Gastroesophageal sphincter (tissue), 4 donors: ENCODE measurements at regions not wholly inside any gene's neighbourhood (a gene's known extent, or its start where the extent isn't known, plus 50 kb on each side); places are given as distances from the start of the nearest gene placed in this dataset.

Experiments used
- ATAC-seq: fragments of 150-250 bp; one replicate; pipeline ENCODE4 v1.9.1; 2016; ENCODE audit warnings: mild to moderate bottlenecking, moderate library complexity
- H3K27ac ChIP-seq, 4 donors: fragments of 200-600 bp; sonication (generic) in 3 of 4; 1 replicate in 3 of 4; 2 replicates in 1 of 4; pipeline ENCODE4 v1.5.1; 2016 to 2019
- H3K27me3 ChIP-seq: fragments of 200-600 bp; sonication (generic); one replicate; pipeline ENCODE4 v1.5.1; 2019
- H3K36me3 ChIP-seq, 2 donors: fragments of 200-600 bp; sonication (generic); one replicate each; pipeline ENCODE4 v1.5.1; 2019; ENCODE audit warnings: control low read depth in 1 of 2
- H3K4me1 ChIP-seq, 3 donors: fragments of 200-600 bp; sonication (generic); 1 replicate in 2 of 3; 2 replicates in 1 of 3; pipeline ENCODE4 v1.5.1; 2016 to 2019; ENCODE audit warnings: control low read depth in 2 of 3
- H3K4me3 ChIP-seq, 2 donors: fragments of 200-600 bp; sonication (generic); one replicate each; pipeline ENCODE4 v1.5.1; 2019; ENCODE audit warnings: mild to moderate bottlenecking in 1 of 2, moderate library complexity in 1 of 2
- H3K9me3 ChIP-seq, 3 donors: fragments of 200-600 bp; sonication (generic); one replicate each; pipeline ENCODE4 v1.5.1; 2017 to 2019; ENCODE audit warnings: control low read depth in 2 of 3
- EP300 ChIP-seq: sonication (generic); formaldehyde crosslinking; IDR thresholded peaks from one replicate; pipeline ENCODE4 v1.6.1; 2017; ENCODE audit warnings: antibody characterized with exemption, mild to moderate bottlenecking
- POLR2A ChIP-seq, 2 donors: fragments of 450-650 bp; IDR thresholded peaks; one replicate each; pipeline ENCODE4 v1.6.1; 2017; ENCODE audit warnings: antibody characterized with exemption in 2 of 2, mild to moderate bottlenecking in 2 of 2, moderate library complexity in 1 of 2
- POLR2AphosphoS5 ChIP-seq: sonication (generic); formaldehyde crosslinking; IDR thresholded peaks from one replicate; pipeline ENCODE4 v1.6.1; 2017; ENCODE audit warnings: antibody characterized with exemption
- WGBS, 2 donors: methylation state at CpG; one replicate each; pipeline ENCODE4 v1.1.5; 2018; ENCODE audit warnings: low coverage in 1 of 2; 5-methylcytosine and 5-hydroxymethylcytosine counted together
- TF ChIP-seq, protein P1 (sequence below), 4 experiments: fragments of 200-600 bp in 2 of 4; fragments of 450-650 bp in 2 of 4; sonication (generic) in 1 of 4; IDR thresholded peaks; one replicate each; pipeline ENCODE4 v1.5.1; 2017 to 2019; ENCODE audit warnings: antibody characterized with exemption in 4 of 4, mild to moderate bottlenecking in 2 of 4, moderate library complexity in 2 of 4

DNA sequence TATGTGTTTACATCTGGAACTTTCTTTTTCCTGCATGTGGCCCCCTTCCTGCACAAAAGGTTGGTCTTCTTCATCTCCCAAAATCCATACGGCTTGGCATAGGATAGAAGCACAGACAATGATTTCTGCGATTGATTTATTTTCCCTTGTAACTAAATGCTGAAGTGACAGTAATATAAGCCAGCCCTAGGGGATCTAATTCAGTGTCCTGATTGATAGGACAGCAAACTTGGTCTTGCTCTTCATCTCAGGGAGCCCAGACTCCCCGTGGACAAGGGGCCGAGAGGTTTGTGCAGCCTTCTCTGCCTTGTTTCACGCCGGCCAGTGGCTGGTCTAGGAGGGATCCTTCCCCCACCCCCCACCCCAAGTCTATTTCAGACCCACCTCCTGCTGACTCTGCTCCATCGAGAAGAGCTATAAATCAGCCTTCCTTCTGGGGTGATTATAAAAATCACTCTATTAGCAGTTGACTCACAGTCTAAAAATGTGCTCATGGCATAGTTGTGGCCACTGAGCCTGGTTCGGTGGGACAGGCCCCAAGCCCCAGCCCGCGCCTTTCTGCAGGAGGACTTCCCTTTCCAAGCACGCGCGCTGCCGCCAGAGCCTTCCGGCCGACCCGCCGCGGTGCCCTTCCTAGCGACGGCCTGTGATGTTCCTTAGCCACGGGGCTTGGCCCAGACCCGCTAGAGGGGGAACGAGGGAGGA lies 89.8 kb upstream of the COL5A1 start:
- no peak overlapping the region for H3K4me3 ChIP-seq
- no peaks in the 10 kb centered on the region for H3K36me3 ChIP-seq
- H3K4me1 ChIP-seq, result peaks cover 0 to 32% (median 11%) of the 10 kb centered on the region in 3 donors
- H3K27ac ChIP-seq, result no peak overlapping the region
- 66 to 73% methylated on average over 3 to 7 of the region's 24 CpGs for WGBS, 2 donors
- no peak for TF ChIP-seq POLR2AphosphoS5
- TF ChIP-seq, protein P1, sequence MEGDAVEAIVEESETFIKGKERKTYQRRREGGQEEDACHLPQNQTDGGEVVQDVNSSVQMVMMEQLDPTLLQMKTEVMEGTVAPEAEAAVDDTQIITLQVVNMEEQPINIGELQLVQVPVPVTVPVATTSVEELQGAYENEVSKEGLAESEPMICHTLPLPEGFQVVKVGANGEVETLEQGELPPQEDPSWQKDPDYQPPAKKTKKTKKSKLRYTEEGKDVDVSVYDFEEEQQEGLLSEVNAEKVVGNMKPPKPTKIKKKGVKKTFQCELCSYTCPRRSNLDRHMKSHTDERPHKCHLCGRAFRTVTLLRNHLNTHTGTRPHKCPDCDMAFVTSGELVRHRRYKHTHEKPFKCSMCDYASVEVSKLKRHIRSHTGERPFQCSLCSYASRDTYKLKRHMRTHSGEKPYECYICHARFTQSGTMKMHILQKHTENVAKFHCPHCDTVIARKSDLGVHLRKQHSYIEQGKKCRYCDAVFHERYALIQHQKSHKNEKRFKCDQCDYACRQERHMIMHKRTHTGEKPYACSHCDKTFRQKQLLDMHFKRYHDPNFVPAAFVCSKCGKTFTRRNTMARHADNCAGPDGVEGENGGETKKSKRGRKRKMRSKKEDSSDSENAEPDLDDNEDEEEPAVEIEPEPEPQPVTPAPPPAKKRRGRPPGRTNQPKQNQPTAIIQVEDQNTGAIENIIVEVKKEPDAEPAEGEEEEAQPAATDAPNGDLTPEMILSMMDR (IDR thresholded peaks at IDR 0.05), result no peak
- no peak for TF ChIP-seq POLR2A (IDR thresholded peaks at IDR 0.05)
- TF ChIP-seq EP300, result no peak
- H3K9me3 ChIP-seq, result no peaks in the 10 kb centered on the region
- ATAC-seq, result no peak
- peaks cover 14% of the 10 kb centered on the region for H3K27me3 ChIP-seq

DNA sequence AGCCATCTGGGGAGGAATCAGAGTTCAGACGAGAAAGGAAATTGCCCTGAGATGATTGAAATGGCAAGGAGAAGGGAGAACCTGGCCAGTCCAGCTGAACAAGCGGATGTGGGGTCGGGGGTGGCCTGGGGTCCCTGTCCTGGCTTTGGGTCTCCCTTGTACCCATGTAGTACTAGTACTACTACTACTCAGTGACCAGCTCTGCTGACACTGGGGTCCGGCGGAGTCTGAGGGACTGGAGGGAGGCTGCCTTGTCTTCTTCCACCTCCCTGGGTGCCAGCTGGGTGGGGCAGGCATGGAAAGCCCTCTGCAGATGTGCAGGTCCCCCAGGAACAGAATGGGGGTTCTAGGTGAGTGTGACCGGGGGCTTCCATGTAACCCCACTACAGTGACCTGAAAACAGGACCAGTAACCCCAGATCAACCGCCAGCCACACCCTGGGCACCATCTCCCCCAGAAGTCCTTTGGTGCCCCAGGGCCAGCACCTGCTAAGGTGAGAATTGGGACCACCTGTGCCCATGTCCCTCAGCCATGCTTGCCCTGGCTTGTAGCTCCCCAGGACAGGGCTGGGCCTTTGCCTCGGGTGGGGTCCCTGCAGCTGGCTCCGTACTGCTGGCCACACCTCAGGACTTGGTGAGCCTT lies 89.1 kb upstream of the COL5A1 start:
- Histone ChIP-seq H3K27ac (no peak overlapping the region), H3K4me1 (peaks cover 0 to 31% (median 11%) of the 10 kb centered on the region in 3 donors), H3K36me3 (no peaks in the 10 kb centered on the region), H3K9me3 (no peaks in the 10 kb centered on the region), H3K27me3 (peaks cover 10% of the 10 kb centered on the region), H3K4me3 (no peak overlapping the region)
- TF ChIP-seq EP300 (no peak), POLR2A (IDR thresholded peaks at IDR 0.05) (no peak), POLR2AphosphoS5 (no peak)
- TF ChIP-seq, protein P1 (IDR thresholded peaks at IDR 0.05), result no peak
- WGBS, 2 donors, result 64% methylated on average over 4 of the region's 9 CpGs; no CpG with 5 or more reads in 1 of the 2 donors
- no peak for ATAC-seq

DNA sequence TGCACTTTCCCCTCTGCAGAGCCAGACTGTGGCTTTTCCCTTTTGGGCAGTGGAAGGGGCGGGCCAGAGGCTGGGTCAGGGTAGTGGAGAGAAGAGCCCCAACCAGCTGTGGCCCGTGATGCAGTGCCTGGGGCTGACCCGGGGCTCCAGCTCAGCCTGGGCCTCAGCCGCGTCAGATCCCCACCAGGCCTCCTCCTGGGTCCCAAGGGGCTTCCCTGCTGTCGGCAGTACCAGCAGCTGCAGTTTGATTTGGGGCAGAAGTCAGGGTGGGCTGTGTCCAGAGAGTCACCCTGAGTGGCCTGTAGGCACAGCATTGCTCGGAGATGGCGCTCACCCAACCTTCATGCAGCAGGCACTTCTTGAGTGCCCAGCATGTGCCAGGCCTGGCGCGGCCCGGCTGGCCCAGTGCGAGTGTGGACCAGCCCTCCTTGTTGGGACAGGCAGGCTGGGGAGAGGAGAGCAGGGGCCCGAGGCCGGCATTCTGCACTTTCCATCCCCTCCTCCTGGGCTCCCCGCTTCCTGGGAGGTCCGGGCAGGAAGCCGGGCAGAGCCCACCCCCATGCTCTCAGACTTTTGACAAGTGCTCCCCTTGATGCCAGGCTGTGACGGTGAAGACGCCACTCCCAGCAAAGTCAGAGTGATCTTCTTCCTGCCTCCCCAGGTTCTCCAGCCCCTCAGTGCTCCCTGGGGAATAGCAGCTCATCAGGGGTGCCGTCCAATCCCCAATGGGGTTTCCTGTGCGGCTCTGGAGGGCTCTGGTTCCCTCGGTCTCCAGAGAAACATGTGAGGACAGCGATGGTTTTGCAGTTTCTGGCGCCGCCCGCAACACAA lies 88.3 kb upstream of the COL5A1 start:
- no CpG with 5 or more reads among the region's 26 CpGs for WGBS, 2 donors
- no peak for ATAC-seq
- Histone ChIP-seq H3K36me3 (no peaks in the 10 kb centered on the region), H3K27me3 (peaks cover 8% of the 10 kb centered on the region), H3K9me3 (no peaks in the 10 kb centered on the region), H3K27ac (no peak overlapping the region), H3K4me3 (no peak overlapping the region), H3K4me1 (peaks cover 0 to 31% (median 11%) of the 10 kb centered on the region in 3 donors)
- TF ChIP-seq POLR2A (IDR thresholded peaks at IDR 0.05) (no peak), POLR2AphosphoS5 (no peak), EP300 (no peak)
- TF ChIP-seq, protein P1 (IDR thresholded peaks at IDR 0.05), result no peak

DNA sequence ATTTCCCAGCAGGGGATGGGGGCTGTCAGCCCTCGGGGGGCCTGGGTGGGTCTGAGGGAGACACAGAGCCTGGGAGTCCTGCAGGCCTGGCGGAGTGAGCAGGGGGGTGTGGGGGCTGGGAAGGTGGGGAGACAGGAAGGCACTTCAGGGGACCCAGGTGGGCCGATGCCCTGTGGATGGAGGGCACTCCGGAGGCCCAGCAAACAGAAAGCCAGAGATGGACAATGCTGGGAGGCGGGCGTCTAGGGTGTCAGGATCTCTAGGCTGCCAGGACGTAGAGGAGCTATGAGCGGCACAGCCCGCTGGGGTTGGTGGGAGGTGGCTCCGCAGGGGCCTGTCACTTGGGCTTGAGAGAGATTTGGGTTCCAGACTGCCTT lies 87.6 kb upstream of the COL5A1 start:
- no peak overlapping the region for H3K4me3 ChIP-seq
- H3K36me3 ChIP-seq, result no peaks in the 10 kb centered on the region
- no peaks in the 10 kb centered on the region for H3K9me3 ChIP-seq
- WGBS, 2 donors, result no CpG with 5 or more reads among the region's 10 CpGs
- peaks cover 0 to 31% (median 11%) of the 10 kb centered on the region in 3 donors for H3K4me1 ChIP-seq
- no peak overlapping the region for H3K27ac ChIP-seq
- peaks cover 8% of the 10 kb centered on the region for H3K27me3 ChIP-seq
- TF ChIP-seq, protein P1 (IDR thresholded peaks at IDR 0.05), result no peak
- no peak for TF ChIP-seq POLR2A (IDR thresholded peaks at IDR 0.05)
- TF ChIP-seq EP300, result no peak
- no peak for TF ChIP-seq POLR2AphosphoS5
- ATAC-seq, result no peak
